ENCODE measurements at regions not wholly inside any gene's neighbourhood (a gene's known extent, or its start where the extent isn't known, plus 50 kb on each side); places are given as distances from the start of the nearest gene placed in this dataset.
"Not testable (repeated sequence)": the region's sequence is repeated elsewhere in the genome, so short reads cannot be mapped to it uniquely, and the experiment has no call there.

- TF ChIP-seq POLR2A (IDR thresholded peaks at IDR 0.05; ENCODE audit: extremely low read depth, insufficient read length): no peak
- no peak for TF ChIP-seq MAX (IDR thresholded peaks at IDR 0.05; ENCODE audit: low read depth, low read length)
- TF ChIP-seq CTCF (IDR thresholded peaks at IDR 0.05; ENCODE audit: low read depth, low read length): no peak
- TF ChIP-seq MYC (IDR thresholded peaks at IDR 0.05; ENCODE audit: low read depth, low read length): no peak
- no peak for DNase-seq (ENCODE audit: low read depth)
These were observed 488.1 kb upstream of the ARX start for GRCh38 chrX:25503826-25504225.

GRCh38 chrX:25507801-25508200, 492.0 kb upstream of the ARX start:
- TF ChIP-seq MAX (IDR thresholded peaks at IDR 0.05; ENCODE audit: low read depth, low read length): no peak
- TF ChIP-seq MYC (IDR thresholded peaks at IDR 0.05; ENCODE audit: low read depth, low read length): no peak
- no peak for TF ChIP-seq CTCF (IDR thresholded peaks at IDR 0.05; ENCODE audit: low read depth, low read length)
- no peak for TF ChIP-seq POLR2A (IDR thresholded peaks at IDR 0.05; ENCODE audit: extremely low read depth, insufficient read length)
- DNase-seq (ENCODE audit: low read depth): no peak
- no peak overlapping the region for H3K4me3 ChIP-seq (ENCODE audit: low read depth, low read length)

More at GRCh38 chrX:25503826-25504225, 488.1 kb upstream of the ARX start:
- no peak overlapping the region for H3K4me3 ChIP-seq (ENCODE audit: low read depth, low read length)

- TF ChIP-seq MYC (IDR thresholded peaks at IDR 0.05; ENCODE audit: low read depth, low read length) (no peak), CTCF (IDR thresholded peaks at IDR 0.05; ENCODE audit: low read depth, low read length) (no peak)
- DNase-seq (ENCODE audit: low read depth): no peak
- no peak overlapping the region for H3K4me3 ChIP-seq (ENCODE audit: low read depth, low read length)
These were observed 503.5 kb upstream of the ARX start for GRCh38 chrX:25519258-25519657.

GRCh38 chrX:25522443-25523010, 506.8 kb upstream of the ARX start:
- DNase-seq (ENCODE audit: low read depth); H3K4me3 ChIP-seq (ENCODE audit: low read depth, low read length): not testable (repeated sequence)

- DNase-seq (ENCODE audit: low read depth): peak; percentile 47
- H3K4me3 ChIP-seq (ENCODE audit: low read depth, low read length): no peak overlapping the region
- TF ChIP-seq POLR2A (IDR thresholded peaks at IDR 0.05; ENCODE audit: extremely low read depth, insufficient read length) (no peak), CTCF (IDR thresholded peaks at IDR 0.05; ENCODE audit: low read depth, low read length) (peak; percentile 23)
These were observed 508.1 kb upstream of the ARX start for GRCh38 chrX:25523574-25524540.

GRCh38 chrX:25527156-25527555, 511.4 kb upstream of the ARX start:
- TF ChIP-seq MYC (IDR thresholded peaks at IDR 0.05; ENCODE audit: low read depth, low read length) (no peak), MAX (IDR thresholded peaks at IDR 0.05; ENCODE audit: low read depth, low read length) (no peak)
- no peak for DNase-seq (ENCODE audit: low read depth)
- no peak overlapping the region for H3K4me3 ChIP-seq (ENCODE audit: low read depth, low read length)

- no peak for DNase-seq (ENCODE audit: low read depth)
- TF ChIP-seq MYC (IDR thresholded peaks at IDR 0.05; ENCODE audit: low read depth, low read length) (no peak), MAX (IDR thresholded peaks at IDR 0.05; ENCODE audit: low read depth, low read length) (no peak)
These were observed 511.8 kb upstream of the ARX start for GRCh38 chrX:25527596-25527995.

More at GRCh38 chrX:25527596-25527995, 511.8 kb upstream of the ARX start:
- no peak overlapping the region for H3K4me3 ChIP-seq (ENCODE audit: low read depth, low read length)
